HepG2 (cell line): ENCODE measurements at regions not wholly inside any gene's neighbourhood (a gene's known extent, or its start where the extent isn't known, plus 50 kb on each side); places are given as distances from the start of the nearest gene placed in this dataset.

Experiments
- ATAC-seq: fragments of 200-7000 bp; cut with Tn5 transposase; 3 replicates; pipeline ENCODE4 v1.9.1; 2020; ENCODE audit warnings: mild to moderate bottlenecking, moderate library complexity
- BruUV-seq: library from RNA; stranded (reverse); fragments of 400-500 nt; replicated peaks from 2 replicates; lab custom pipeline; 2021; lab: Mats Ljungman, UMichigan
- CTCF ChIA-PET: fragments of 300-600 bp; formaldehyde crosslinking; extraction: SDS; loops from one replicate; lab custom pipeline; 2021; ENCODE audit warnings: low total read pairs, inconsistent platforms, low intra/inter-chr PET ratio; lab: Yijun Ruan, JAX
- POLR2A ChIA-PET: fragments of 350-600 bp; sonication (Branson Sonifier 250); formaldehyde crosslinking; loops from one replicate; lab custom pipeline; 2020; ENCODE audit warnings: antibody characterized with exemption, inconsistent platforms; lab: Yijun Ruan, JAX
- DNase-seq: peaks from one replicate; pipeline ENCODE4 v3.0.0-alpha.2; 2015; ENCODE audit warnings: low spot score
- FAIRE-seq: peaks from 3 replicates; lab custom pipeline; 2011; peaks lifted over from hg19 to GRCh38; lab: Jason Lieb, UNC
- H2AFZ ChIP-seq: one replicate; pipeline ENCODE4 v1.6.1; 2011; ENCODE audit warnings: low read length, inconsistent platforms
- H3K27ac ChIP-seq: fragments of 300-600 bp; 3 replicates; pipeline ENCODE4 v1.8.0; 2011; ENCODE audit warnings: mixed run types, mild to moderate bottlenecking, mixed read lengths, low read length, inconsistent platforms; ENCODE audit not compliant: insufficient read depth; ENCODE audit errors: extremely low read length
- H3K27me3 ChIP-seq, 2 experiments: fragments of 200-600 bp in 1 of 2; 2 replicates in 1 of 2; 3 replicates in 1 of 2; pipeline versions ENCODE4 v1.6.0 to v1.8.0; 2011; ENCODE audit warnings: low read length in 2 of 2, mild to moderate bottlenecking in 2 of 2, moderate library complexity in 2 of 2, inconsistent platforms in 1 of 2; ENCODE audit not compliant: insufficient read depth in 2 of 2, control insufficient read depth in 1 of 2
- H3K36me3 ChIP-seq, 2 experiments: fragments of 200-600 bp in 1 of 2; replicated peaks in 1 of 2; 2 replicates in 1 of 2; 3 replicates in 1 of 2; pipeline versions ENCODE4 v1.5.1 to v1.8.0; 2011; ENCODE audit warnings: low read length in 2 of 2, inconsistent platforms in 1 of 2; ENCODE audit not compliant: insufficient read depth in 2 of 2, control insufficient read depth in 1 of 2
- H3K4me1 ChIP-seq: 2 replicates; pipeline ENCODE4 v1.5.1; 2012; ENCODE audit warnings: low read length, inconsistent platforms; ENCODE audit not compliant: insufficient read depth
- H3K4me2 ChIP-seq: 2 replicates; pipeline ENCODE4 v1.6.0; 2011; ENCODE audit warnings: low read depth, low read length, inconsistent platforms
- H3K4me3 ChIP-seq, 3 experiments: fragments of 200-600 bp in 1 of 3; sonication (generic), shearing (Covaris generic) in 1 of 3; replicated peaks in 1 of 3; 2 replicates each; pipeline ENCODE4 v1.5.1; 2011 to 2016; ENCODE audit warnings: low read length in 3 of 3, inconsistent platforms in 2 of 3, low read depth in 2 of 3, mild to moderate bottlenecking in 2 of 3, control low read depth in 1 of 3, mixed read lengths in 1 of 3; ENCODE audit not compliant: insufficient read depth in 1 of 3
- H3K79me2 ChIP-seq: one replicate; pipeline ENCODE4 v1.6.1; 2011; ENCODE audit warnings: low read length, inconsistent platforms; ENCODE audit not compliant: insufficient read depth
- H3K9ac ChIP-seq: 2 replicates; pipeline ENCODE4 v1.6.0; 2011; ENCODE audit warnings: mild to moderate bottlenecking, low read depth, low read length, inconsistent platforms; ENCODE audit not compliant: insufficient read depth
- H3K9me3 ChIP-seq: 2 replicates; pipeline ENCODE4 v1.5.1; 2012; ENCODE audit warnings: mild to moderate bottlenecking, low read length
- H4K20me1 ChIP-seq: 2 replicates; pipeline ENCODE4 v1.6.0; 2011; ENCODE audit warnings: inconsistent platforms, mild to moderate bottlenecking, low read length, moderate library complexity; ENCODE audit not compliant: insufficient read depth
- AKAP8 ChIP-seq: sonication (generic); formaldehyde crosslinking; IDR thresholded peaks from 2 replicates; pipeline ENCODE4 v1.5.1; 2020; ENCODE audit warnings: mild to moderate bottlenecking, missing genetic modification reagents
- REPIN1 ChIP-seq: sonication (generic); formaldehyde crosslinking; IDR thresholded peaks from 2 replicates; pipeline ENCODE4 v1.8.0; 2022; ENCODE audit warnings: missing genetic modification reagents, low read depth, mild to moderate bottlenecking, borderline replicate concordance
- STAG1 ChIP-seq: sonication (generic); formaldehyde crosslinking; IDR thresholded peaks from 2 replicates; pipeline ENCODE4 v1.4.0; 2020; ENCODE audit warnings: missing genetic modification reagents
- WGBS: methylation state at CpG from one replicate; pipeline ENCODE4 v1.1.6; 2017; ENCODE audit warnings: low lambda C conversion rate; 5-methylcytosine and 5-hydroxymethylcytosine counted together
- in situ Hi-C: cut with HindIII; loops from 2 replicates; pipeline ENCODE4 v1.10.0; 2017; ENCODE audit warnings: low pct_unique_long_range_greater_than_20kb; ENCODE audit not compliant: extremely low pct_ligation_motif_present
- intact Hi-C: fragments of 100-400 bp; cut with micrococcal nuclease; formaldehyde crosslinking; loops from one replicate; pipeline ENCODE4 v1.10.0; 2022; ENCODE audit not compliant: unreplicated experiment
- TF ChIP-seq, protein P1 (sequence below): sonication (generic); formaldehyde crosslinking; IDR thresholded peaks from 2 replicates; pipeline ENCODE4 v1.8.1; 2022; ENCODE audit warnings: mild to moderate bottlenecking, missing genetic modification reagents
- TF ChIP-seq, protein P2 (sequence below): sonication (generic); formaldehyde crosslinking; IDR thresholded peaks from 2 replicates; pipeline ENCODE4 v1.5.0; 2020; ENCODE audit warnings: mild to moderate bottlenecking, missing genetic modification reagents, moderate library complexity

DNA sequence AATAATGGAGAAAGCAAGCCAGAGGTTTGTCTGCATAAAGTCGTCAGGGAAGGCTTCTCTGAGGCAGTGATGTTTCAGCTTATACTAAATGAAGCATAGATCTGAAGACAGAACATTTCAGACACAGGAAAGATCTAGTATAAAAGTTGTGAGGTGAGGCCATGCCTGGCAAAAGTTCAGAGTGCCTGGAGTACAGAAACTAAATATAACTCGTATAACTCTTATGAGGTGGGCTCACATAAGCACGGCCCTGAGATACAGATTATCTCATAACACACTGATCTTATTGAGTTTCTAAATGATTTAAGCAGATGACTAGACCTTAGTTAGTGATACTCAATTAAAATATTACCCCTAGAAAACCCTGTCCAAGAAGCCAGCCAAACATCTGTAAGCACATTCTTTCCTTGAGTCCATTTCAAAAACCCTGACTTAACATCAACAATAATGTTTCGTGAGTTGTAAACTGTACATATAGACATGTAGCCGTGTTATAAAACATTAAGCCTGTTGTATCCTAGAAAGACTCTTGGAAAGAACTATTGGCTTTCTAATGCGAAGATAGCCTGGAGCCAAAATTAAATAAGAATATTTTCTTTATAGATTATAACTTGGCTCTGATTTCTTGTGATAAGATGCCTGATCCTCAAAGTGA, 667.6 kb downstream of the TENT5A start (continued):
- TF ChIP-seq, protein P1, sequence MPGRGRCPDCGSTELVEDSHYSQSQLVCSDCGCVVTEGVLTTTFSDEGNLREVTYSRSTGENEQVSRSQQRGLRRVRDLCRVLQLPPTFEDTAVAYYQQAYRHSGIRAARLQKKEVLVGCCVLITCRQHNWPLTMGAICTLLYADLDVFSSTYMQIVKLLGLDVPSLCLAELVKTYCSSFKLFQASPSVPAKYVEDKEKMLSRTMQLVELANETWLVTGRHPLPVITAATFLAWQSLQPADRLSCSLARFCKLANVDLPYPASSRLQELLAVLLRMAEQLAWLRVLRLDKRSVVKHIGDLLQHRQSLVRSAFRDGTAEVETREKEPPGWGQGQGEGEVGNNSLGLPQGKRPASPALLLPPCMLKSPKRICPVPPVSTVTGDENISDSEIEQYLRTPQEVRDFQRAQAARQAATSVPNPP, result no peak
- no peak for TF ChIP-seq AKAP8 (CRISPR knock-in tag)

DNA sequence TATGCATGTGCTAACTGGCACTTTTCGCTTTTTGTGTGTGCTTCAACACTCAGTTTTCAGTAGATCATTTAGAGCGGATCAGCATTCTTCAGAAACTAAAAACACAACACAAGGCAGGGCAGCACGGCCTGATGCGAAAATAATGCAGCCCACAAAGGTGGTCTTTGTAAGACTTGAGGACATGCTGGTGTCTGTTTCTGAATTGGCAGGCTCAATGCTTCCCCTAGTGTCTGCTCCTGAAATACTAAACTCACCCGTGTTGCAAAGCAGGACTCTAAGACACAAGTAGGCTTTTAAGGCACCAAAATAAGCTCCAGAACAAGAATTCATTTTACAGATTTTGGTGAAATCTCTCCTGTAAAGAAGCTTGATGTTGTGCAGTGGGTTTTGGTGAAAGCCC, 676.5 kb downstream of the TENT5A start:
- DNase-seq (peak; percentile 9), FAIRE-seq (peak; percentile 12), ATAC-seq (peak; percentile 75)
- Histone ChIP-seq H3K27ac (no peak overlapping the region), H3K27me3 (no peaks in the 10 kb centered on the region), H3K4me2 (no peak overlapping the region), H3K79me2 (no peaks in the 10 kb centered on the region), H3K36me3 (no peaks in the 10 kb centered on the region), H4K20me1 (no peaks in the 10 kb centered on the region), H2AFZ (no peak overlapping the region), H3K4me1 (no peaks in the 10 kb centered on the region), H3K4me3 (no peak overlapping the region), H3K9ac (no peak overlapping the region), H3K9me3 (no peaks in the 10 kb centered on the region)
- 1% methylated on average over 5 of the region's 5 CpGs for WGBS
- CTCF ChIA-PET, result no interaction called here
- POLR2A ChIA-PET, result no interaction called here
- in situ Hi-C loops, result no loop called here
- BruUV-seq, result no TSS peak
- TF ChIP-seq STAG1 (CRISPR knock-in tag) (peak; percentile 51), REPIN1 (CRISPR knock-in tag) (no peak)
- TF ChIP-seq, protein P2, sequence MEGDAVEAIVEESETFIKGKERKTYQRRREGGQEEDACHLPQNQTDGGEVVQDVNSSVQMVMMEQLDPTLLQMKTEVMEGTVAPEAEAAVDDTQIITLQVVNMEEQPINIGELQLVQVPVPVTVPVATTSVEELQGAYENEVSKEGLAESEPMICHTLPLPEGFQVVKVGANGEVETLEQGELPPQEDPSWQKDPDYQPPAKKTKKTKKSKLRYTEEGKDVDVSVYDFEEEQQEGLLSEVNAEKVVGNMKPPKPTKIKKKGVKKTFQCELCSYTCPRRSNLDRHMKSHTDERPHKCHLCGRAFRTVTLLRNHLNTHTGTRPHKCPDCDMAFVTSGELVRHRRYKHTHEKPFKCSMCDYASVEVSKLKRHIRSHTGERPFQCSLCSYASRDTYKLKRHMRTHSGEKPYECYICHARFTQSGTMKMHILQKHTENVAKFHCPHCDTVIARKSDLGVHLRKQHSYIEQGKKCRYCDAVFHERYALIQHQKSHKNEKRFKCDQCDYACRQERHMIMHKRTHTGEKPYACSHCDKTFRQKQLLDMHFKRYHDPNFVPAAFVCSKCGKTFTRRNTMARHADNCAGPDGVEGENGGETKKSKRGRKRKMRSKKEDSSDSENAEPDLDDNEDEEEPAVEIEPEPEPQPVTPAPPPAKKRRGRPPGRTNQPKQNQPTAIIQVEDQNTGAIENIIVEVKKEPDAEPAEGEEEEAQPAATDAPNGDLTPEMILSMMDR, result peak; percentile 50
- intact Hi-C loops, result loop anchor here (10.0 kb wide), 1 partner anchor 861 kb away; no protein-coding TSS in a partner anchor
